BLaER1 (cell line): ENCODE measurements at regions not wholly inside any gene's neighbourhood (a gene's known extent, or its start where the extent isn't known, plus 50 kb on each side); places are given as distances from the start of the nearest gene placed in this dataset.

Experiments used
- H3K27ac ChIP-seq: shearing (Covaris generic); formaldehyde crosslinking; 2 replicates; pipeline ENCODE4 v1.8.1; 2022
- H3K27me3 ChIP-seq: shearing (Covaris generic); formaldehyde crosslinking; 2 replicates; pipeline ENCODE4 v1.8.1; 2022
- H3K36me3 ChIP-seq: shearing (Covaris generic); formaldehyde crosslinking; 2 replicates; pipeline ENCODE4 v1.8.1; 2022
- H3K4me1 ChIP-seq: shearing (Covaris generic); formaldehyde crosslinking; 2 replicates; pipeline ENCODE4 v1.8.1; 2022
- H3K4me2 ChIP-seq: shearing (Covaris generic); formaldehyde crosslinking; 2 replicates; pipeline ENCODE4 v1.8.1; 2022
- H3K4me3 ChIP-seq: shearing (Covaris generic); formaldehyde crosslinking; 2 replicates; pipeline ENCODE4 v1.8.1; 2022
- H3K9ac ChIP-seq: shearing (Covaris generic); formaldehyde crosslinking; 2 replicates; pipeline ENCODE4 v1.8.1; 2022
- H3K9me3 ChIP-seq: shearing (Covaris generic); formaldehyde crosslinking; 2 replicates; pipeline ENCODE4 v1.8.1; 2022
- H4K20me1 ChIP-seq: shearing (Covaris generic); formaldehyde crosslinking; 2 replicates; pipeline ENCODE4 v1.8.1; 2022
- Cebpa-rat ChIP-seq: shearing (Covaris generic); IDR thresholded peaks from 2 replicates; pipeline ENCODE4 v1.8.1; 2022

- peaks cover 5% of the 10 kb centered on the region; the same call in 1 of the 2 replicates for H3K4me1 ChIP-seq
- no peak for TF ChIP-seq Cebpa-rat
- no peak overlapping the region for H3K9ac ChIP-seq
- H4K20me1 ChIP-seq = peaks cover 5% of the 10 kb centered on the region; the same call in 1 of the 2 replicates
- no peaks in the 10 kb centered on the region for H3K27me3 ChIP-seq
- no peak overlapping the region for H3K4me3 ChIP-seq
- no peaks in the 10 kb centered on the region for H3K9me3 ChIP-seq
- H3K27ac ChIP-seq = no peak overlapping the region
- H3K4me2 ChIP-seq = no peak overlapping the region
- H3K36me3 ChIP-seq = no peaks in the 10 kb centered on the region
Measured at GRCh38 chr22:27087051-27087450, 429.7 kb downstream of the MIAT start.

- Histone ChIP-seq H3K4me3 (no peak overlapping the region), H3K27ac (no peak overlapping the region), H3K9me3 (no peaks in the 10 kb centered on the region), H3K27me3 (no peaks in the 10 kb centered on the region), H4K20me1 (peaks cover 5% of the 10 kb centered on the region; the same call in 1 of the 2 replicates), H3K4me1 (peaks cover 3% of the 10 kb centered on the region; the same call in 1 of the 2 replicates), H3K9ac (no peak overlapping the region), H3K4me2 (no peak overlapping the region), H3K36me3 (no peaks in the 10 kb centered on the region)
- TF ChIP-seq Cebpa-rat = no peak
Measured at GRCh38 chr22:27088026-27088425, 430.6 kb downstream of the MIAT start.

DNA sequence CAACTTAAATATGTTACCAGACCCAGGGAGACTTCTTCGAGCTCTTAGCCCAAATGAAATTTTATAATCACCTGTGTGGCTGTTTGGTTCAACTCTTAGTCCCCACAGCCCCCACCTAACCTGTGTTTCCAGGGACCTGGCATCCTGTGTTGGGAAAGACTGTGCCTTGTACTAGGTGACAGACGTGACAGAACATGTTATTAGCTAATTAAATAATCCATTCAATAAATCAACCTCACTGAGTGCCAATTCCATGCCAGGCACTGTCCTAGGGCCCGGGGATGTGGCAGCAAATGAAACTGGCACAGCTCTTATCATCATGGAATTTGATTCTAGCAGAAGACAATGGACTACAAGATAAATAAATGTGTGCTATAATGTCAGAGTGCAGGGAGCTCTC lies 431.9 kb downstream of the MIAT start:
- Histone ChIP-seq H3K27ac (no peak overlapping the region), H3K4me3 (no peak overlapping the region), H4K20me1 (peaks cover 5% of the 10 kb centered on the region; the same call in 1 of the 2 replicates), H3K9ac (no peak overlapping the region), H3K4me1 (no peaks in the 10 kb centered on the region), H3K4me2 (no peak overlapping the region), H3K9me3 (no peaks in the 10 kb centered on the region), H3K36me3 (no peaks in the 10 kb centered on the region), H3K27me3 (no peaks in the 10 kb centered on the region)
- no peak for TF ChIP-seq Cebpa-rat

DNA sequence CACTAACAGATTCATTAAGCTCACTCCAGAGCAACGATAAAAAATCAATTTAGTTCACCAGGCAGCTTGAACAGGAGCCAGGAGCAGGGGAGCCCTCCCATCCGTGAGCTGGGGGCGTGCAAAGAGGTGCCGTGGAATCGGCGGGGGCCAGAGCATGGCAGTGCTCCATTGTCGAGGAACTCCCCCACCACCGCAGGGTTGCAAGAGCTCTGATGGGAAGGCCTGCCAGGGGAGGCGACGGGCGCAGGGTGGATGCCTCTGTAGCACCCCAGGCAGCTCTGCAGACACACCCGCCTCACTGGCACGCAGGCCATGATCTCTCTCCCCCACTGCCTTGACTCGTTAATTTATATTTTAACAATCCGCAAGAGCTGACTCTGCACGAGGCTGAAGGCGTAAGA lies 433.2 kb downstream of the MIAT start:
- Histone ChIP-seq H3K27me3 (no peaks in the 10 kb centered on the region), H4K20me1 (peaks cover 5% of the 10 kb centered on the region; the same call in 1 of the 2 replicates), H3K9ac (no peak overlapping the region), H3K36me3 (no peaks in the 10 kb centered on the region), H3K9me3 (no peaks in the 10 kb centered on the region), H3K4me3 (no peak overlapping the region), H3K4me2 (no peak overlapping the region), H3K4me1 (no peaks in the 10 kb centered on the region), H3K27ac (no peak overlapping the region)
- TF ChIP-seq Cebpa-rat = no peak

- H3K27ac ChIP-seq = no peak overlapping the region
- no peaks in the 10 kb centered on the region for H3K36me3 ChIP-seq
- peaks cover 3% of the 10 kb centered on the region; the same call in 1 of the 2 replicates for H3K9me3 ChIP-seq
Measured at GRCh38 chr22:27093422-27093821, 436.0 kb downstream of the MIAT start.

GRCh38 chr22:27094633-27095308 lies 437.4 kb downstream of the MIAT start:
- Histone ChIP-seq H3K4me1 (no peaks in the 10 kb centered on the region), H4K20me1 (peaks cover 2% of the 10 kb centered on the region; the same call in 1 of the 2 replicates), H3K4me3 (no peak overlapping the region), H3K9ac (no peak overlapping the region), H3K36me3 (no peaks in the 10 kb centered on the region), H3K27me3 (peaks cover 6% of the 10 kb centered on the region; the same call in 1 of the 2 replicates), H3K4me2 (no peak overlapping the region), H3K27ac (no peak overlapping the region), H3K9me3 (peaks cover 3% of the 10 kb centered on the region; the same call in 1 of the 2 replicates)
- no peak for TF ChIP-seq Cebpa-rat

More at GRCh38 chr22:27093422-27093821, 436.0 kb downstream of the MIAT start:
- no peaks in the 10 kb centered on the region for H3K4me1 ChIP-seq
- TF ChIP-seq Cebpa-rat = no peak
- H3K4me2 ChIP-seq = no peak overlapping the region
- H3K4me3 ChIP-seq = no peak overlapping the region
- no peaks in the 10 kb centered on the region; the same call in 1 of the 2 replicates for H4K20me1 ChIP-seq
- H3K9ac ChIP-seq = no peak overlapping the region
- H3K27me3 ChIP-seq = peaks cover 5% of the 10 kb centered on the region; the same call in 1 of the 2 replicates

DNA sequence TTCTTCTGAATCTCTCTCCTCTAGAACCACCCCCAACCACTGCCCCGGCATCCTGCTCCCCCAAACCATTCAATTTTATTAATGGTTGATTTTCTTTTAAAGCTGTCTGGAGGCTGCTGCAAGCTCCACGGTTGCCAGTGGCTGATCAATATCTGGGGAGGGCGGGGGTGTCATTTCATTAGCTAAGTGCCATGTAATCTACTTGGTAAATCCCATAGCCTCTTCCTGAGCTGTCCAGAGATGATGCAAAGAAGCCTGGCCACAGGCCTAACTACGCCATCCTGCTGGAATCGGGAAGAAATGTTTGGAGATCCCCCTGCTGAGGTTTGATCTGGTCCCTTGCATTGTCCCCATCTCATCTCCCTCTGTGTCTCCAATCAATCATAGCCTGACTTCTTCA lies 440.1 kb downstream of the MIAT start:
- no peak overlapping the region for H3K27ac ChIP-seq
- H3K9ac ChIP-seq = no peak overlapping the region
- H3K4me3 ChIP-seq = no peak overlapping the region
- H4K20me1 ChIP-seq = peaks cover 16% of the 10 kb centered on the region; the same call in 1 of the 2 replicates
- no peak for TF ChIP-seq Cebpa-rat
- H3K9me3 ChIP-seq = peaks cover 3% of the 10 kb centered on the region; the same call in 1 of the 2 replicates
- peaks cover 6% of the 10 kb centered on the region; the same call in 1 of the 2 replicates for H3K27me3 ChIP-seq
- no peaks in the 10 kb centered on the region for H3K36me3 ChIP-seq
- peaks cover 17% of the 10 kb centered on the region for H3K4me1 ChIP-seq
- H3K4me2 ChIP-seq = no peak overlapping the region

DNA sequence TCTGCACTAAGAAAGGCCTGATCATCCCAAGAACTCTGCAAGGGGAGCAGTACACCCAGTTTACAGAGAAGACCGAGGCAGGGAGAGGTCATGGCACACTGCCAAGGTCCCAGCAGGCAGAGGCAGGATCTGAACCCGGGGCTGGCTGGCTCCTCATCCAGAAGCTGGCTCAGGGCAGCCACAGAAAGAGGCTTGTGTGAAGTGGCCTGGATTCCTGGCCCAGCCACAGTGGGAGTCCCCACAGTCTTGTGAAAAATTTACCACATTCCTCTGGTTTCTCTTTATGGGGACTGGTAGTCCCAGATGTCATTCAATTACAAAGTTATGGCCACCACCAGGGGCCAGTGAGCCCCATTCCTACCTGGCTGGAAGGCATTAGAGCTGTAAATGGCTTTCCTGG lies 440.5 kb downstream of the MIAT start:
- Histone ChIP-seq H3K27me3 (peaks cover 6% of the 10 kb centered on the region; the same call in 1 of the 2 replicates), H3K4me1 (peaks cover 17% of the 10 kb centered on the region), H3K4me3 (no peak overlapping the region), H3K36me3 (no peaks in the 10 kb centered on the region), H3K9me3 (peaks cover 3% of the 10 kb centered on the region; the same call in 1 of the 2 replicates), H3K27ac (no peak overlapping the region), H4K20me1 (peaks cover 16% of the 10 kb centered on the region; the same call in 1 of the 2 replicates), H3K9ac (no peak overlapping the region), H3K4me2 (no peak overlapping the region)
- TF ChIP-seq Cebpa-rat = no peak

DNA sequence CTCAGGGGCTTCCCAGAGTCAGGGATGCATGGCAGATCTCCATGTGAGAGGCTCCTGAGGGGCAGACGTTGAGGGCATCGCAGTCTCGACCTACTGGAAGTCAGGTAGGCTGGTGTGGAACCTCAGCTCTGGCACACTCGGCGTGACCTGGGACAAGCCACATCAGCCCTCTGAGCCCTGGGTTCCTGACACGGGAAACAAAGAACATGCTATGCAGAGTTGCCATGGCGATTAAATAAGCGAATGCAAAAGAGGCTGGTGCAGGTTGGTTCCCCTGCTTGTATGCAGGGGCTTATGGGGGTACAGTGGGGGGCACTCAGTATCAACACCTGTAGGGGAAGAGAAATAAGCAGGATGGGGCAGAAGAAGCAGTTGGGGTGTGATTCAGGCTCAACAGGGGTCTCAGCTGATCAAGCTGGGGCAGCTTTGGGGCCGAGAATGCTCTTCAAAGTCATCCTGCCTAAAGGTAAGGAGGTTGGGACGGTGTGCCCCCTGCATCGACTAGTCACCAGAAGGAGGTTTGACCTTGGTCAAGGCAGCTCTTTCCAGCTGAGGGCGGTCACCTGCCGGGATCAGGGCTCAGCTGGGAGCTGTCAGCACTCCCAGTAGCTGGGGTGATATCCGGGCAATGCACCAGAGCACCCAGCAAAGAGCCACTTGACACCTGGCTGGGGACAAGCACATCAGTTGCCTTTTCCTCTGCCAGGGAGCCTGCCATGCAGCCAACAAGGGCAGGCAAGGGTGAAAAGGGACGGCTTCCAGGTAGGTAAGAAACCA lies 442.7 kb downstream of the MIAT start:
- H3K9me3 ChIP-seq = peaks cover 3% of the 10 kb centered on the region; the same call in 1 of the 2 replicates
- H3K4me1 ChIP-seq = peaks cover 17% of the 10 kb centered on the region
- H3K36me3 ChIP-seq = no peaks in the 10 kb centered on the region
- peaks cover 16% of the 10 kb centered on the region; the same call in 1 of the 2 replicates for H4K20me1 ChIP-seq
- no peak for TF ChIP-seq Cebpa-rat
- no peak overlapping the region for H3K9ac ChIP-seq
- peak overlapping the region; percentile 71 for H3K4me2 ChIP-seq
- no peak overlapping the region for H3K27ac ChIP-seq
- no peak overlapping the region for H3K4me3 ChIP-seq
- H3K27me3 ChIP-seq = peaks cover 6% of the 10 kb centered on the region; the same call in 1 of the 2 replicates

- Histone ChIP-seq H3K9me3 (peaks cover 3% of the 10 kb centered on the region; the same call in 1 of the 2 replicates), H3K27ac (no peak overlapping the region), H3K9ac (no peak overlapping the region), H3K36me3 (no peaks in the 10 kb centered on the region), H4K20me1 (peaks cover 16% of the 10 kb centered on the region; the same call in 1 of the 2 replicates), H3K4me2 (peak overlapping the region; percentile 71), H3K27me3 (peaks cover 6% of the 10 kb centered on the region; the same call in 1 of the 2 replicates), H3K4me1 (peaks cover 17% of the 10 kb centered on the region), H3K4me3 (no peak overlapping the region)
- no peak for TF ChIP-seq Cebpa-rat
Measured at GRCh38 chr22:27100789-27101188, 443.4 kb downstream of the MIAT start.
